ENCODE measurements at regions not wholly inside any gene's neighbourhood (a gene's known extent, or its start where the extent isn't known, plus 50 kb on each side); places are given as distances from the start of the nearest gene placed in this dataset.
"Not testable (repeated sequence)": the region's sequence is repeated elsewhere in the genome, so short reads cannot be mapped to it uniquely, and the experiment has no call there.

- DNase-seq = no peak
These were observed 92.2 kb upstream of the TOP3B start for GRCh38 chr22:22074634-22075381.

GRCh38 chr22:22073769-22074561, 91.4 kb upstream of the TOP3B start:
- no peak for DNase-seq

GRCh38 chr22:22072169-22072836, 89.7 kb upstream of the TOP3B start:
- DNase-seq = no peak

- DNase-seq = no peak
These were observed 88.9 kb upstream of the TOP3B start for GRCh38 chr22:22071455-22071854.

GRCh38 chr22:22070371-22070824, 87.8 kb upstream of the TOP3B start:
- no peak for DNase-seq

GRCh38 chr22:22069450-22070370, 87.1 kb upstream of the TOP3B start:
- DNase-seq = no peak

- no peak for DNase-seq
These were observed 86.1 kb upstream of the TOP3B start for GRCh38 chr22:22068657-22069056.

GRCh38 chr22:22068025-22068424, 85.4 kb upstream of the TOP3B start:
- no peak for DNase-seq

GRCh38 chr22:22067192-22067591, 84.6 kb upstream of the TOP3B start:
- no peak for DNase-seq

GRCh38 chr22:22064580-22064979, 82.0 kb upstream of the TOP3B start:
- no peak for DNase-seq

GRCh38 chr22:22062306-22062793, 79.8 kb upstream of the TOP3B start:
- DNase-seq = no peak

GRCh38 chr22:22061085-22062077, 78.8 kb upstream of the TOP3B start:
- peak; percentile 28 to 37 for DNase-seq

- peak in 1 of 2 donors; percentile 62 for DNase-seq
These were observed 77.9 kb upstream of the TOP3B start for GRCh38 chr22:22060200-22061084.

GRCh38 chr22:22059291-22060002, 76.9 kb upstream of the TOP3B start:
- no peak for DNase-seq

- DNase-seq = no peak
These were observed 76.2 kb upstream of the TOP3B start for GRCh38 chr22:22058633-22059290.

GRCh38 chr22:22057617-22058378, 75.2 kb upstream of the TOP3B start:
- DNase-seq = no peak

GRCh38 chr22:22056809-22057594, 74.4 kb upstream of the TOP3B start:
- DNase-seq = not testable (repeated sequence)
